Limb (tissue), 2 donors: ENCODE measurements at regions not wholly inside any gene's neighbourhood (a gene's known extent, or its start where the extent isn't known, plus 50 kb on each side); places are given as distances from the start of the nearest gene placed in this dataset.

ENCODE experiments used
- DNase-seq, 2 donors: peaks; one replicate each; pipeline ENCODE4 v3.0.0-alpha.2; 2016; ENCODE audit errors: extremely low spot score in 2 of 2

DNA sequence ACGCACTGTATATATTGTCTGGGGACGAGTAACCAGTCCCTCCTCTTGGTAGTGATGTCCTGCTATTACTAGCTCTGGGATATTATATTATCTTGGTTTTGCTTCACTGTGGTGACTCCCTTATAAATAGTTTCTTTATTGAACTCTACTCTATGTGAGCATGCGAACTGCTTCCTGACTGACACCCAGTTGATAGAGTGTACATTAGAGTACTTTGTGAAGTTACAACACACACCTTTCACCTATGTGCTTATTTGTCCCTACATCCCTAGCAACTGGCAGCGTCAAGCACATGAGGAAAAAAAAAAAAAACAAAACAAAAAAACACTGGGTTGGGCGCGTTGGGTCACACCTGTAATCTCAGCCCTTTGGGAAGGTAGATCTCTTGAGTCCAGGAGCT is 67.3 kb upstream of the TENT5A start:
- no peak for DNase-seq

GRCh38 chr6:81818901-81819361 is 66.5 kb upstream of the TENT5A start:
- DNase-seq = no peak

DNA sequence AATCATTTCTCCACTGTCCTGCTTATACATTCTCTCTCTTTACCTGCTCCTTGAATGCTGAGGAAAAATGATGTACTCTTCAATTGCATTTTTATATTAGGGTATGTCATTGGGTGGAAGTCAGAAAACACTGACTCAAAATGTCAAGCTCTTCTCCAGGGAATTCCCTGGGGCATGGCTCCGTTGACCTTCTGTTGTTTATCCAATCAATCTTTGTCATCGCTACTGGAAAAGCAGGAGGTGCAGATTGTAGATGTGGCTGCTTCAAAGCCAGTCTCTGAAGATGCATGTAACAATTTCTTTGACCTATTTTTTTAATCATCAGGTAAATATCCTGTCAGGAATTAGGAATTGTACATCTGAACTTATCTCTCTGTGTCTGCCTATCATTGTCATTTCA is 63.9 kb upstream of the TENT5A start:
- no peak for DNase-seq

GRCh38 chr6:81814370-81815076 is 62.0 kb upstream of the TENT5A start:
- no peak for DNase-seq

DNA sequence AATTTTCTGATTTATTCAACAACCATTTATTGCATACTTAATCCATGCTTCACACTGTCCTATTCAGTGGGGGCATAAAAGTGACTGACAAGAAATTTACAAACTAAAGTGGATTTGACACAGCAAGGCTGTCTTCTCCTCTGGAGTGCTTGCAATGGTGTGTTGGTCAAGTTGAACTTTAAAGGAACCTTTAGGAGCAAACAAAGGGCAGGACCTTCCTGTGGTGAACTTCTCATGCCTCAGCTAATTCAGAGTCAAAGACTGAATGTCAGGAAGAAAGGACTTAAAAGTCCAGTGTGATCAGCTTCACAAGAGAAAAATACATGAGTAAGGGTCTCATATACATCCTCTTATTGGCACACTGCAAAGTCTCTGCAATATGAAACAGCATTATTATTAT is 60.8 kb upstream of the TENT5A start:
- DNase-seq = no peak

- no peak for DNase-seq
These were observed 59.9 kb upstream of the TENT5A start for GRCh38 chr6:81812401-81812800.

- peak in 1 of 2 donors; percentile 6 for DNase-seq
These were observed 56.5 kb upstream of the TENT5A start for GRCh38 chr6:81808851-81809570.

DNA sequence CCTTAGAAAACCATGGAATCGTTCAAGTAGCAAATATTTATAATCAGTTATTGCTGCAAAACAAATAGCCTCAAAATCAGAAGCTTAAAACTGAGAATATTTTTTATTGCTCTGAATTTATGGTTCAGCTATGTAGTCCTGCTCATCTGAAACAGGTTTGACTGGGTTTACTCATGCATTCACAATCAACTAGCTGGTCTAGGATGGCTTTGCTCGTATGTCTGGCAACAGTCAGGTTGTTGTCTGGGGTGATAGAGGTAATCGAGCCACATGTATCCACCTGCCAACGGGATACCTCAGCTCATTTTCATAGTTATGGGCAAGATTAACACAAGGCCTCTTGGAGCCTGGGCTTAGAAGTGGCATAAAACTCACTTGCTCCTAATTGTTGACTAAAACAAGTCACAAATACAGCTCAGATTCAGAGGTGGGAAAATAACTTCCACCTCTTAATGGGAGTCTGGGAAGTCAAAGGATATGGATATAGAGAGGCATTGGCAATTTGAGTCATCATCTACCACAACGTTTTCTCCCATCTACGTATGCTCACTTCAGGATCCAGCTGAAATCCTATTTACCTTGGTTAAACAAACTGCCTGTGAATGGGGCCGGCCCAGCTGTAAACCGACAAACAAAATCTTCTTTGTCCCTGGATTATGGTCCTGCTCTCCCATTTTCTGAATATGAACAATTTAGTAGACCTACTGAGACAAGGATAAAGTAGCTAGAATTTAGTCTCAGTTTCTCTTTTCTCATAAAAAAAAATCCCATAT is 54.5 kb upstream of the TENT5A start:
- no peak for DNase-seq

GRCh38 chr6:81802356-81802755 is 49.9 kb upstream of the TENT5A start:
- no peak for DNase-seq
